Heart left ventricle (tissue), 13 donors: ENCODE measurements at regions not wholly inside any gene's neighbourhood (a gene's known extent, or its start where the extent isn't known, plus 50 kb on each side); places are given as distances from the start of the nearest gene placed in this dataset.

ENCODE experiments used
- POLR2A ChIP-seq, 2 donors: fragments of 450-650 bp; IDR thresholded peaks; one replicate each; pipeline ENCODE4 v1.6.1; 2017; ENCODE audit warnings: antibody characterized with exemption in 2 of 2, mild to moderate bottlenecking in 2 of 2, moderate library complexity in 2 of 2
- TF ChIP-seq, protein P1 (sequence below), 12 donors: fragments of 200-600 bp; sonication (generic) in 4 of 12; IDR thresholded peaks; one replicate each; pipeline versions ENCODE4 v1.5.0 to v1.8.0; 2018 to 2022; ENCODE audit warnings: antibody characterized with exemption in 12 of 12, mild to moderate bottlenecking in 5 of 12
- donor health status: ischemic (EF 13 %, LVEDD 7.1; RV severe dilation, severe dysfunction).
- donor health status: DM: no; HTN: yes; CAD: no.
- donor health status: DM: no; HTN: no; CAD: no.
- donor health status: ischemic (EF 25% LVEDD 6.9; RV normal size, moderate dysfunction).
- donor health status: ischemic (EF 25% LVEDD 5.7; RV mildly dilated, moderate dysfunction).
- donor health status: ischemic (EF 35%, LVEDD 5.7; RV mildly dilated, moderate dysfunction).
- donor health status: nonischemic (EF 11% LVEDD 7.7; RV severe dilation, severe dysfunction).
- donor health status: DM: yes; HTN: yes; CAD: no.
- donor health status: PGD.
- donor health status: ischemic (EF 29% LVEDD 5.4; RV normal size, mild dysfunction).
- donor health status: nonischemic (EF 23%, LVEDD 6.1; RV moderate dilation, normal function).

DNA sequence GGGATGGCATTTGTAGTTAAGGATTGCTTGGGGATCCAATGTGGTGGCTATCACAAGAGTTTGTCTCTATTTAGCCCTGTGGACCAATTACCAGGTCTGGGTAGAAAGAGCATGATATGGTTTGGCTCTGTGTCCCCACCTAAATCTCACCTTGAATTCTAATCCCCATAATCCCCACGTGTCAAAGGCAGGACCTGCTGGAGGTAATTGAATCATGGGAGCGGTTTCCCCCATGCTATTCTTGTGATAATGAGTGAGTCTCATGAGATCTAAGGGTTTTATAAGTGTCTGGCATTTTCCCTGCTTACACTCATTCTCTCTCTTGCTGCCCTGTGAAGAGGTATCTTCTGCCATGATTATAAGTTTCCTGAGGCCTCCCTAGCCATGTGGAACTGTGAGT lies 86.4 kb upstream of the HS3ST4 start:
- no peak for TF ChIP-seq POLR2A (IDR thresholded peaks at IDR 0.05)
- TF ChIP-seq, protein P1, sequence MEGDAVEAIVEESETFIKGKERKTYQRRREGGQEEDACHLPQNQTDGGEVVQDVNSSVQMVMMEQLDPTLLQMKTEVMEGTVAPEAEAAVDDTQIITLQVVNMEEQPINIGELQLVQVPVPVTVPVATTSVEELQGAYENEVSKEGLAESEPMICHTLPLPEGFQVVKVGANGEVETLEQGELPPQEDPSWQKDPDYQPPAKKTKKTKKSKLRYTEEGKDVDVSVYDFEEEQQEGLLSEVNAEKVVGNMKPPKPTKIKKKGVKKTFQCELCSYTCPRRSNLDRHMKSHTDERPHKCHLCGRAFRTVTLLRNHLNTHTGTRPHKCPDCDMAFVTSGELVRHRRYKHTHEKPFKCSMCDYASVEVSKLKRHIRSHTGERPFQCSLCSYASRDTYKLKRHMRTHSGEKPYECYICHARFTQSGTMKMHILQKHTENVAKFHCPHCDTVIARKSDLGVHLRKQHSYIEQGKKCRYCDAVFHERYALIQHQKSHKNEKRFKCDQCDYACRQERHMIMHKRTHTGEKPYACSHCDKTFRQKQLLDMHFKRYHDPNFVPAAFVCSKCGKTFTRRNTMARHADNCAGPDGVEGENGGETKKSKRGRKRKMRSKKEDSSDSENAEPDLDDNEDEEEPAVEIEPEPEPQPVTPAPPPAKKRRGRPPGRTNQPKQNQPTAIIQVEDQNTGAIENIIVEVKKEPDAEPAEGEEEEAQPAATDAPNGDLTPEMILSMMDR (IDR thresholded peaks at IDR 0.05) = no peak
